ENCODE measurements at regions not wholly inside any gene's neighbourhood (a gene's known extent, or its start where the extent isn't known, plus 50 kb on each side); places are given as distances from the start of the nearest gene placed in this dataset.

- no peak for DNase-seq (ENCODE audit: insufficient read length, low spot score)
- no peak for TF ChIP-seq CTCF (IDR thresholded peaks at IDR 0.05; ENCODE audit: insufficient read depth, missing control alignments)
- FAIRE-seq = no peak
These were observed 762.3 kb downstream of the DCDC2C start for GRCh38 chr2:4465671-4466070.

- no peak for DNase-seq (ENCODE audit: insufficient read length, low spot score)
- no peak for TF ChIP-seq CTCF (IDR thresholded peaks at IDR 0.05; ENCODE audit: insufficient read depth, missing control alignments)
- FAIRE-seq = no peak
These were observed 772.2 kb downstream of the DCDC2C start for GRCh38 chr2:4475618-4476017.

GRCh38 chr2:4483050-4483449, 779.7 kb downstream of the DCDC2C start:
- FAIRE-seq (no peak), DNase-seq (ENCODE audit: insufficient read length, low spot score) (no peak)
- TF ChIP-seq CTCF (IDR thresholded peaks at IDR 0.05; ENCODE audit: insufficient read depth, missing control alignments) = no peak

- no peak for DNase-seq (ENCODE audit: insufficient read length, low spot score)
- FAIRE-seq = no peak
- TF ChIP-seq CTCF (IDR thresholded peaks at IDR 0.05; ENCODE audit: insufficient read depth, missing control alignments) = no peak
These were observed 783.6 kb downstream of the DCDC2C start for GRCh38 chr2:4486971-4487370.

- FAIRE-seq (no peak), DNase-seq (ENCODE audit: insufficient read length, low spot score) (no peak)
- no peak for TF ChIP-seq CTCF (IDR thresholded peaks at IDR 0.05; ENCODE audit: insufficient read depth, missing control alignments)
These were observed 796.1 kb downstream of the DCDC2C start for GRCh38 chr2:4499316-4500030.

- no peak for TF ChIP-seq CTCF (IDR thresholded peaks at IDR 0.05; ENCODE audit: insufficient read depth, missing control alignments)
- DNase-seq (ENCODE audit: insufficient read length, low spot score) (no peak), FAIRE-seq (no peak)
These were observed 798.1 kb downstream of the DCDC2C start for GRCh38 chr2:4501525-4501924.

GRCh38 chr2:4502230-4502843, 799.0 kb downstream of the DCDC2C start:
- DNase-seq (ENCODE audit: insufficient read length, low spot score) (no peak), FAIRE-seq (no peak)
- no peak for TF ChIP-seq CTCF (IDR thresholded peaks at IDR 0.05; ENCODE audit: insufficient read depth, missing control alignments)

All from D721Med (cell line).